ENCODE measurements at regions not wholly inside any gene's neighbourhood (a gene's known extent, or its start where the extent isn't known, plus 50 kb on each side); places are given as distances from the start of the nearest gene placed in this dataset.

DNA sequence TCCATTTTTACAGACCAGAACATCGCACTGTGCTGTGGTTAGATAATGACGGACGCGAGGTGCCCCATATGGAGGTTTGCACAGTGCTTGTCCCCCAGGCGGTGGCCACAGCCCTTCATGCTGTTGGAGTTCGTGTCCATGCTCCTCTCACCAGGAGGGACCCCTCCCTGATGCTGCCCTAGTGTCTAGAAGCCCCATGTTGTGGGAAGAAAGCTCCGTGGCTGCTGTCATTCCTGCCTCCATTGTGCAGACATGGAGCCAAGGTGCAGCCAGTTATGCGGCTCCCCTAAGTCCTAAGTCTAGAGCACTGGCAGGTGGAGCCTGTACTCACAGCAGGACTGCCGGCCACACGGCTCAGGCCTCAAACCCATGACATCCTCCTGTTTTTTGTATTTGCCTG is 464.9 kb downstream of the EIPR1 start:
- TF ChIP-seq, protein P1, sequence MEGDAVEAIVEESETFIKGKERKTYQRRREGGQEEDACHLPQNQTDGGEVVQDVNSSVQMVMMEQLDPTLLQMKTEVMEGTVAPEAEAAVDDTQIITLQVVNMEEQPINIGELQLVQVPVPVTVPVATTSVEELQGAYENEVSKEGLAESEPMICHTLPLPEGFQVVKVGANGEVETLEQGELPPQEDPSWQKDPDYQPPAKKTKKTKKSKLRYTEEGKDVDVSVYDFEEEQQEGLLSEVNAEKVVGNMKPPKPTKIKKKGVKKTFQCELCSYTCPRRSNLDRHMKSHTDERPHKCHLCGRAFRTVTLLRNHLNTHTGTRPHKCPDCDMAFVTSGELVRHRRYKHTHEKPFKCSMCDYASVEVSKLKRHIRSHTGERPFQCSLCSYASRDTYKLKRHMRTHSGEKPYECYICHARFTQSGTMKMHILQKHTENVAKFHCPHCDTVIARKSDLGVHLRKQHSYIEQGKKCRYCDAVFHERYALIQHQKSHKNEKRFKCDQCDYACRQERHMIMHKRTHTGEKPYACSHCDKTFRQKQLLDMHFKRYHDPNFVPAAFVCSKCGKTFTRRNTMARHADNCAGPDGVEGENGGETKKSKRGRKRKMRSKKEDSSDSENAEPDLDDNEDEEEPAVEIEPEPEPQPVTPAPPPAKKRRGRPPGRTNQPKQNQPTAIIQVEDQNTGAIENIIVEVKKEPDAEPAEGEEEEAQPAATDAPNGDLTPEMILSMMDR (IDR thresholded peaks at IDR 0.05) = no peak
- no peak for TF ChIP-seq EZH2 (IDR thresholded peaks at IDR 0.05; ENCODE audit: borderline replicate concordance, insufficient read depth, low read depth, low read length, poor library complexity, severe bottlenecking)
